Body of pancreas (tissue), 4 donors: ENCODE measurements at regions not wholly inside any gene's neighbourhood (a gene's known extent, or its start where the extent isn't known, plus 50 kb on each side); places are given as distances from the start of the nearest gene placed in this dataset.

Experiments
- ATAC-seq: fragments of 150-250 bp; one replicate; pipeline ENCODE4 v1.9.1; 2016
- DNase-seq, 4 donors: peaks; one replicate each; pipeline ENCODE4 v3.0.0-alpha.2; 2019
- H3K27ac ChIP-seq, 4 donors: fragments of 200-600 bp; sonication (generic); 1 replicate in 3 of 4; 2 replicates in 1 of 4; pipeline versions ENCODE4 v1.5.1 to v1.6.1; 2016 to 2019; ENCODE audit warnings: mild to moderate bottlenecking in 1 of 4, mixed read lengths in 1 of 4, moderate library complexity in 1 of 4
- H3K27me3 ChIP-seq, 2 donors: fragments of 200-600 bp; sonication (generic); one replicate each; pipeline ENCODE4 v1.6.0; 2016; ENCODE audit warnings: mild to moderate bottlenecking in 1 of 2
- H3K36me3 ChIP-seq, 2 donors: fragments of 200-600 bp; sonication (generic); replicated peaks in 1 of 2; 2 replicates each; pipeline ENCODE4 v1.5.1; 2016; ENCODE audit warnings: low read depth in 2 of 2; ENCODE audit not compliant: insufficient read depth in 1 of 2
- H3K4me1 ChIP-seq: fragments of 200-600 bp; sonication (generic); one replicate; pipeline ENCODE4 v1.6.0; 2016
- H3K4me3 ChIP-seq, 2 donors: fragments of 200-600 bp; sonication (generic); 1 replicate in 1 of 2; 2 replicates in 1 of 2; pipeline ENCODE4 v1.5.1; 2016 to 2019
- H3K9me3 ChIP-seq, 3 donors: fragments of 200-600 bp; sonication (generic); 1 replicate in 2 of 3; 2 replicates in 1 of 3; pipeline ENCODE4 v1.5.1; 2016
- CTCF ChIP-seq, 7 experiments: fragments of 450-650 bp in 4 of 7; fragments of 200-600 bp in 3 of 7; sonication (generic) in 3 of 7; IDR thresholded peaks; one replicate each; pipeline ENCODE4 v1.5.1; 2016 to 2019; ENCODE audit warnings: antibody characterized with exemption in 7 of 7
- POLR2A ChIP-seq, 3 donors: fragments of 450-650 bp; IDR thresholded peaks; one replicate each; pipeline ENCODE4 v1.6.1; 2016; ENCODE audit warnings: antibody characterized with exemption in 3 of 3, mild to moderate bottlenecking in 2 of 3
- WGBS, 2 donors: methylation state at CpG; one replicate each; pipeline ENCODE4 v1.1.5; 2017; 5-methylcytosine and 5-hydroxymethylcytosine counted together
- intact Hi-C: fragments of 100-400 bp; cut with DNase I; formaldehyde crosslinking; loops from one replicate; pipeline ENCODE4 v1.15.1; 2023

DNA sequence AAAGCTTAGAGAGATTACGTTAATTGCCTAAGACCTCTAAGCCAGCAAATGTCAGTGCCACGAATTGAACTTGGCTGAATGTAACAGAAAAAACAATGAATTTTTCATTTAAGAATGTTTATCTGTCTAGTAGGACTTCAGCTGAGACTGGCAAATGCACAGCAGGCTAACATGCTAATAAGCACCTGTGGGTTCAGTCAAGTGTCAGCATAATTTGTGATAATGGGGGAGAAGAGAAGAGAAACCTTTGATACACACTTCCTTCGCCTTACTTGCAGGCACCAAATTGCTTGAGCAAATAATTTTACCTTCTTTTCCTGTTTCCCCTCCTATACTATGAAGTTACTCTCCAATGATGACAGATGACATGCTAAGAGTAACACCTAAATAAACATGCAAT is 1136.5 kb upstream of the SORCS1 start:
- ATAC-seq (no peak), DNase-seq (no peak)
- no peaks in the 10 kb centered on the region for H3K36me3 ChIP-seq
- no peak overlapping the region for H3K4me3 ChIP-seq
- 30 to 34% methylated on average over 3 of the region's 3 CpGs for WGBS, 2 donors
- no peaks in the 10 kb centered on the region for H3K4me1 ChIP-seq
- no peaks in the 10 kb centered on the region for H3K27me3 ChIP-seq
- intact Hi-C loops: no loop called here
- no peak for TF ChIP-seq CTCF (IDR thresholded peaks at IDR 0.05)
- no peak for TF ChIP-seq POLR2A (IDR thresholded peaks at IDR 0.05)
- no peaks in the 10 kb centered on the region for H3K9me3 ChIP-seq
- H3K27ac ChIP-seq: no peak overlapping the region

DNA sequence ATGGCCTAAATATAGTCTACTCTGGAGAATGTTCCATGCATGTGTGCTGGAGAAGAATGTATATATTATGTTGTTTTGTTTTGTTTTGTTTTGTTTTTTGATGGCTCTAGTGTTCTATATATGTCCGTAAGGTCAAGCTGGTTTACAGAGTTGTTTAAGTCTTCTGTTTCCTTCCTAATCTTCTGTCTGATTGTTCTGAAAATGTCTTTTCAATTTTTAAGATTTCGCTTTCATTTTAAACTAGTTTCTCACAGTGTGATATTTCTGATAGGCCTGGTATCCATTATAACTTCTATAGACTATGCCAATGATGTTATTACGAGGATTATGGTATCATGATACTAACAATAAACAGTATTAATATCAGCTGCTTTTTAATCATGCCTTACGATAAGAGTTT is 1126.3 kb upstream of the SORCS1 start:
- no peaks in the 10 kb centered on the region for H3K36me3 ChIP-seq
- DNase-seq (no peak), ATAC-seq (no peak)
- TF ChIP-seq POLR2A (IDR thresholded peaks at IDR 0.05) (no peak), CTCF (IDR thresholded peaks at IDR 0.05) (no peak)
- no peaks in the 10 kb centered on the region for H3K4me1 ChIP-seq
- intact Hi-C loops: no loop called here
- H3K27ac ChIP-seq: no peak overlapping the region
- H3K9me3 ChIP-seq: peaks cover 0 to 7% (median 0%) of the 10 kb centered on the region in 3 donors
- H3K27me3 ChIP-seq: no peaks in the 10 kb centered on the region
- WGBS, 2 donors: 63 to 65% methylated on average over 4 of the region's 4 CpGs
- H3K4me3 ChIP-seq: no peak overlapping the region

DNA sequence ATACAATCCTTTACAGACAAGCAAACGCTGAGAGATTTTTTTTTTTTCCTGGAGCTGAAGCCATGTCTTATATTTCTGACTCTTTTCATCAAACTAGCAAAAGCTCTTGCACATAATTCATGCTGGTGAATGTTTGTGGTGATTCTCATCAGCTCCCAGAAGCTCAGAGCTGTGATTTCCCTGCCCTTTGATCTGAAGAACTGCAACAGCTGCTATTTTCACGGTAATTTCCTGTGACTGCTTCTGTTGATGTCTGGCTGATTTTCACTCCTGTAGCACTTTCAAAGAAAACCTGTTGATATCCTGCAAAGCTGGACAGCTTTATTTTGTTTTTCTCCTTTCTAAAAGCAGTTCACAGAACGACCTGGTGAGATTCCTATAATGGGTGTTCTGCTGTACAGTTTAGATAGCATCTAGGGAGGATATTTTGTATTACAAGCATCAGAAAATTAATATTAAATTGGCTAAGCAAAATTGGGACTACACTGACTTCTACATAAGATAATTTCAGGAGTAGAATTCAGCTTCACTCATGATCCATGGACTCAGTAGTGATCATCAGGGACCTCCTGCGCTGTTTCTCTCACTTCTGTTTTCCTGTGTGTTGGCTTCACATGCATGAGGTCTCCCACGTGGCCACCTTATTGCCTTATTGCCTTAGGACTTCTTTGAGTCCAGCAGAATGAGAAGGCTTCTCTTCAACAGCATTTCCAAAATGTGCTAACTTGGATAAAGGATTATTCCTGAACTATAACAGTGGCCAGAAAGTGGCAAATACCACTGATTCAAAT is 1111.6 kb upstream of the SORCS1 start:
- no peaks in the 10 kb centered on the region for H3K36me3 ChIP-seq
- no peaks in the 10 kb centered on the region for H3K27me3 ChIP-seq
- no peaks in the 10 kb centered on the region for H3K9me3 ChIP-seq
- ATAC-seq (no peak), DNase-seq (no peak)
- no peak overlapping the region for H3K27ac ChIP-seq
- WGBS, 2 donors: 33 to 40% methylated on average over 5 of the region's 5 CpGs
- no peaks in the 10 kb centered on the region for H3K4me1 ChIP-seq
- intact Hi-C loops: no loop called here
- TF ChIP-seq POLR2A (IDR thresholded peaks at IDR 0.05): no peak
- no peak overlapping the region for H3K4me3 ChIP-seq

DNA sequence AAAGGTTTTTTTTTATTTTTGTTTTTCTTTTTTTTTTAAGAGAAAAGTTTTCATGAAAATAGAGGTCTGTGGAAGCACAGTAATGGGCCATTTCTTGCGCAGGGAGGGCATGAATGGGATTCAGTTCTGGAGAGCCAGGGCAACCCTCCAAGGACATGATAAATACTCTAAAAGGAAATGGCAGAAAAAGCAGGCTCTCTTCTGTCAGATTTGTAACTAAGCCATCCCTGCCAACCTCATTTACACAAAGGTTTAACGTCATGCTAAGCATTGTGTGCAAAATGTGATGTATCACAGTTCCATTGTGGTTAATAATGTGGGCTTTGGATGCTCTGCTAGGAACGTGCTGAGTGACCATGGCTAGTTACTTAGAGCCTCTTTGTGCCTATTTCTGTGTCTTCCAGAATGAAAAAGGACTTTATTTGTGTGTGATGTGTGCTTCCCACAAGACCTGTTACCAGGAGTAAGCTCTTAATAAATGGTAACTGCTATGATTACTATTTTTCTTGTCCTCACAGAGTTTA is 1095.9 kb upstream of the SORCS1 start:
- TF ChIP-seq POLR2A (IDR thresholded peaks at IDR 0.05): no peak
- TF ChIP-seq CTCF (IDR thresholded peaks at IDR 0.05): no peak
- H3K4me3 ChIP-seq: no peak overlapping the region
- DNase-seq (no peak), ATAC-seq (no peak)
- 47 to 53% methylated on average over 3 of the region's 3 CpGs for WGBS, 2 donors
- no peaks in the 10 kb centered on the region for H3K36me3 ChIP-seq
- intact Hi-C loops: no loop called here
- no peaks in the 10 kb centered on the region for H3K27me3 ChIP-seq
- H3K27ac ChIP-seq: no peak overlapping the region
- H3K4me1 ChIP-seq: no peaks in the 10 kb centered on the region
- no peaks in the 10 kb centered on the region for H3K9me3 ChIP-seq

GRCh38 chr10:108254089-108254488 is 1089.6 kb upstream of the SORCS1 start:
- 85 to 90% methylated on average over 1 of the region's 1 CpG for WGBS, 2 donors

More at GRCh38 chr10:108254089-108254488, 1089.6 kb upstream of the SORCS1 start:
- Histone ChIP-seq H3K27ac (no peak overlapping the region), H3K4me1 (no peaks in the 10 kb centered on the region), H3K9me3 (peaks cover 0 to 4% (median 0%) of the 10 kb centered on the region in 3 donors), H3K27me3 (no peaks in the 10 kb centered on the region), H3K4me3 (no peak overlapping the region), H3K36me3 (no peaks in the 10 kb centered on the region)
- DNase-seq (no peak), ATAC-seq (no peak)
- TF ChIP-seq CTCF (IDR thresholded peaks at IDR 0.05): no peak
- TF ChIP-seq POLR2A (IDR thresholded peaks at IDR 0.05): no peak
- intact Hi-C loops: no loop called here
